Tibial nerve (tissue), 4 donors: ENCODE measurements at regions not wholly inside any gene's neighbourhood (a gene's known extent, or its start where the extent isn't known, plus 50 kb on each side); places are given as distances from the start of the nearest gene placed in this dataset.

Source experiments
- DNase-seq, 2 donors: peaks; one replicate each; pipeline ENCODE4 v3.0.0-alpha.2; 2019; ENCODE audit warnings: low spot score in 2 of 2
- H3K27ac ChIP-seq, 4 donors: fragments of 200-600 bp; sonication (generic) in 3 of 4; one replicate each; pipeline ENCODE4 v1.5.1; 2017 to 2019; ENCODE audit warnings: mild to moderate bottlenecking in 1 of 4
- H3K27me3 ChIP-seq, 2 donors: fragments of 200-600 bp; sonication (generic) in 1 of 2; one replicate each; pipeline versions ENCODE4 v1.5.1 to v1.6.0; 2017 to 2019
- H3K36me3 ChIP-seq, 3 donors: fragments of 200-600 bp; sonication (generic); one replicate each; pipeline ENCODE4 v1.5.1; 2018 to 2019
- H3K4me1 ChIP-seq, 4 donors: fragments of 200-600 bp; sonication (generic) in 3 of 4; one replicate each; pipeline ENCODE4 v1.5.1; 2017 to 2019
- H3K4me3 ChIP-seq, 4 donors: fragments of 200-600 bp; sonication (generic) in 3 of 4; one replicate each; pipeline ENCODE4 v1.5.1; 2017 to 2019; ENCODE audit warnings: mild to moderate bottlenecking in 1 of 4, moderate library complexity in 1 of 4
- H3K9me3 ChIP-seq, 4 donors: fragments of 200-600 bp; sonication (generic) in 3 of 4; one replicate each; pipeline ENCODE4 v1.5.1; 2017 to 2019
- EP300 ChIP-seq, 2 donors: sonication (generic); formaldehyde crosslinking; IDR thresholded peaks; one replicate each; pipeline ENCODE4 v1.6.1; 2017; ENCODE audit warnings: antibody characterized with exemption in 2 of 2, mild to moderate bottlenecking in 1 of 2
- POLR2A ChIP-seq, 2 donors: fragments of 450-650 bp; IDR thresholded peaks; one replicate each; pipeline ENCODE4 v1.6.1; 2017; ENCODE audit warnings: antibody characterized with exemption in 2 of 2, mild to moderate bottlenecking in 2 of 2, moderate library complexity in 2 of 2
- WGBS, 2 donors: methylation state at CpG; one replicate each; pipeline ENCODE4 v1.1.5; 2018; 5-methylcytosine and 5-hydroxymethylcytosine counted together
- TF ChIP-seq, protein P1 (sequence below), 5 experiments: fragments of 200-600 bp in 3 of 5; fragments of 450-650 bp in 2 of 5; sonication (generic) in 3 of 5; IDR thresholded peaks; one replicate each; pipeline ENCODE4 v1.5.1; 2016 to 2019; ENCODE audit warnings: antibody characterized with exemption in 5 of 5, mild to moderate bottlenecking in 3 of 5, moderate library complexity in 2 of 5

DNA sequence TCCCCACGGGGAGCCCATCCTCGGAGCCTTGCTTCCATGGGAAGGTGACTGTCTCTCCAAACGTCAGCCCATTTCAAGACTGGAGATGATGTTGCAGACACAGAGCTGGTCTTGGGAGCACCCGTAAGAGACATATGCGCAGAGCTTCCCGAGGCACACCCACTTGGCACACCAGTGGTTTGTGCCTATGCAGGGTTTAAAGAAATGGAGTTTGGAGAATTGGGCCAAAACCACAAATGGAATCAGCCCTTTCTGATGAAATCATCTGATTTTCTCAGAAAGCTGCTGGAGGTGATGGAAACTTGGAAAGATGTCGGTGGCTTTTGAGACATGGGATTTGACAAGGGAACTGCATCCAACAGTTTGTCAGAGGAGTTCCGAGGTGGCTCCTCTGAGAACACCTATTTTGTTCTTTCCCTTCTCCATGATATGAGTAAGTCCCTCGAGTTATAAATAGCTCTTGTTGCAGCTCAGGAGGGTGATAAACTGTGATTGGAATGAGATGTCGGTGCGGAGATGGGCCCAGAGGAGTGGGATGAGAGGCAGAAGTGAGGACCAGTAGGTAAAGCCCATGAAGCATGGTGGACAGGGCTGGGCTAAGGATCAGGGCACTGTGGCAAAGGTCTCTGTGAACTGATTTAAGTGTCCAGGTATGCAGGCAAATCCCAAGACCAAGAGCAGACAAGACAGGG, 225.7 kb downstream of the ACKR3 start:
- H3K9me3 ChIP-seq, result no peaks in the 10 kb centered on the region
- H3K27ac ChIP-seq, result no peak overlapping the region
- 88 to 93% methylated on average over 11 of the region's 11 CpGs for WGBS, 2 donors
- H3K4me1 ChIP-seq, result peaks cover 0 to 15% (median 0%) of the 10 kb centered on the region in 4 donors
- no peaks in the 10 kb centered on the region for H3K27me3 ChIP-seq
- H3K36me3 ChIP-seq, result no peaks in the 10 kb centered on the region
- TF ChIP-seq EP300 (IDR thresholded peaks at IDR 0.05) (peak in 1 of 2 donors; percentile 30), POLR2A (IDR thresholded peaks at IDR 0.05) (no peak)
- no peak overlapping the region for H3K4me3 ChIP-seq
- no peak for DNase-seq

DNA sequence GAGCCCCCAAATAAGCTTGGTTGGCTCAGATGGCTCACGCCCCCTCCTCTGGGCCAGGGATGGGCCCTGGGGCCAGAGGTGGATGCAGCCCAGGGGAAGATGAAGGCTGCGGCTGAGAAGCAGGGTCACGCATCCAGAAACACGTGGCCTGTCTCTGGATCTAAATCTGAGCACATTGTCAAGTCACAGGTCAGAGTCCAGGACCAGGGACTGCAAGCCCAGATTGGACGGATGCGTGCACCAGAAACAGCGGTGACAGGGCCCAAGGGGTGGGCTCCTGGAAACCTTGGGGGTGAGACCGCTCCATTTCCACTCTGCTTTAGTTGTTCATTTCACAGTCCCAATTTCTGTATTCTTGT, 226.2 kb downstream of the ACKR3 start:
- WGBS, 2 donors, result 94 to 99% methylated on average over 8 of the region's 8 CpGs
- H3K4me3 ChIP-seq, result no peak overlapping the region
- H3K4me1 ChIP-seq, result peaks cover 0 to 13% (median 0%) of the 10 kb centered on the region in 4 donors
- H3K9me3 ChIP-seq, result no peaks in the 10 kb centered on the region
- DNase-seq, result no peak
- H3K36me3 ChIP-seq, result no peaks in the 10 kb centered on the region
- H3K27me3 ChIP-seq, result no peaks in the 10 kb centered on the region
- H3K27ac ChIP-seq, result no peak overlapping the region
- TF ChIP-seq, protein P1, sequence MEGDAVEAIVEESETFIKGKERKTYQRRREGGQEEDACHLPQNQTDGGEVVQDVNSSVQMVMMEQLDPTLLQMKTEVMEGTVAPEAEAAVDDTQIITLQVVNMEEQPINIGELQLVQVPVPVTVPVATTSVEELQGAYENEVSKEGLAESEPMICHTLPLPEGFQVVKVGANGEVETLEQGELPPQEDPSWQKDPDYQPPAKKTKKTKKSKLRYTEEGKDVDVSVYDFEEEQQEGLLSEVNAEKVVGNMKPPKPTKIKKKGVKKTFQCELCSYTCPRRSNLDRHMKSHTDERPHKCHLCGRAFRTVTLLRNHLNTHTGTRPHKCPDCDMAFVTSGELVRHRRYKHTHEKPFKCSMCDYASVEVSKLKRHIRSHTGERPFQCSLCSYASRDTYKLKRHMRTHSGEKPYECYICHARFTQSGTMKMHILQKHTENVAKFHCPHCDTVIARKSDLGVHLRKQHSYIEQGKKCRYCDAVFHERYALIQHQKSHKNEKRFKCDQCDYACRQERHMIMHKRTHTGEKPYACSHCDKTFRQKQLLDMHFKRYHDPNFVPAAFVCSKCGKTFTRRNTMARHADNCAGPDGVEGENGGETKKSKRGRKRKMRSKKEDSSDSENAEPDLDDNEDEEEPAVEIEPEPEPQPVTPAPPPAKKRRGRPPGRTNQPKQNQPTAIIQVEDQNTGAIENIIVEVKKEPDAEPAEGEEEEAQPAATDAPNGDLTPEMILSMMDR (IDR thresholded peaks at IDR 0.05), result no peak
- TF ChIP-seq POLR2A (IDR thresholded peaks at IDR 0.05) (no peak), EP300 (IDR thresholded peaks at IDR 0.05) (no peak)

DNA sequence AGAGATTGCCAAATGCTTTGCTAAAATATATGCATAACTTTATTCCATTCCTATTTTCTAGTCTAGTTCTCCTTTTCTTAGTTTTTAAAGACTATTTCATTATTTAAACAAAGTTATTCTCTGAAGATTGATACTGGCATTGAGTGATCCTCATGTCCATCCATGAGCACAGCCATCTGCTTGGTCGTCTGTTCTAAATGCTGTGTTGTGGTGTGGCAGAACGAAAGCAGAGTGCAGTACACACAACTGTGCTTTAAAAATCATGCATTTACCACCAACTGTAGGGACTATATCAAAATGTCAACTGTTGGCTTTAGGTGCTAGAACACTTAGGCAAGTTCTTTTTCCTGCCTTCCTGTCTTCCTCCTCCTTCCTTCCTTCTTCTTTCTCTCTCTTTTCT, 226.6 kb downstream of the ACKR3 start:
- no peak for DNase-seq
- Histone ChIP-seq H3K27ac (no peak overlapping the region), H3K27me3 (no peaks in the 10 kb centered on the region), H3K9me3 (no peaks in the 10 kb centered on the region), H3K36me3 (no peaks in the 10 kb centered on the region), H3K4me3 (no peak overlapping the region), H3K4me1 (peaks cover 0 to 11% (median 0%) of the 10 kb centered on the region in 4 donors)
- WGBS, 2 donors, result 91 to 94% methylated on average over 2 of the region's 2 CpGs
- TF ChIP-seq, protein P1 (IDR thresholded peaks at IDR 0.05), result no peak
- TF ChIP-seq EP300 (IDR thresholded peaks at IDR 0.05) (no peak), POLR2A (IDR thresholded peaks at IDR 0.05) (no peak)

DNA sequence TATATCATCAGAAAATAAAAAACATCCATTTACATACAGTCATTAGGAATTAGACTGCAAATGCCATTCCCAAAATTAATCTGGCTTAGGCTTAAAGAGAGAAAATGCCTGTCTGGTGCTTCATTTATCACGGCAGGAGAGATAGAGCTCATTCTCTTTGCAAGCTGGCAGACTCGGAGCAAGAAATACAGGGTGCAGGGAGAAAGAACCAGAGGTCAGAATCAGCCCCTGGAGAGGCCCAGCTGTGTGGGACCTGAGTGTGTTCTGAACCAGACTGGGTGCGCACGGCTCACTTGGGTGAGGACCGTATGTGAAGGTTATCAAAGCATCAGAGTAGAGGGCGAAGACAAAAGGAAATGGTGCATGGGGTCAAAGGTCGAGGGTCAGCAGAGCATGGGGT, 227.8 kb downstream of the ACKR3 start:
- Histone ChIP-seq H3K36me3 (no peaks in the 10 kb centered on the region), H3K27ac (no peak overlapping the region), H3K27me3 (no peaks in the 10 kb centered on the region), H3K9me3 (no peaks in the 10 kb centered on the region), H3K4me1 (peaks cover 0 to 11% (median 0%) of the 10 kb centered on the region in 4 donors), H3K4me3 (no peak overlapping the region)
- TF ChIP-seq, protein P1 (IDR thresholded peaks at IDR 0.05), result no peak
- no peak for TF ChIP-seq POLR2A (IDR thresholded peaks at IDR 0.05)
- TF ChIP-seq EP300 (IDR thresholded peaks at IDR 0.05), result no peak
- DNase-seq, result no peak
- WGBS, 2 donors, result 74 to 75% methylated on average over 7 of the region's 7 CpGs

DNA sequence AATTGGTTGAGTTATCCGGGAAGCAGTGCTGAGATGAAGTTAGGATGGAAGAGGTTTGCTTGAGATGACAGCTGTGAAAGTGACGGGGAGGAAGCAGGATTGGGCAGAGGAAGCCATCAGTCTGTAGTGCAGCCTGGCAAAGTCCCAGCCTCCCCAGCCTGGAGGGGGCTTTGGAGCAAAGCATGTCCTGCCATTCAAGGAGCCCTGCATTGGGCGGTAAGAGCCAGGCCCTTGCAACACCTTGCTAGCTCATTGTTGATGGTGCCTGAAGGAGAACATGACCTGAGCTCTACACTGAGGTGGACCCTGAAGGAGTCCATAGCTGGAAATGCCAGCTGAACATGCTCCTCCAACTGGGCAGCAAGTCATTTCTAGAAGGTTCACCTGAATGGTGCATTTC, 228.9 kb downstream of the ACKR3 start:
- no peak overlapping the region for H3K4me3 ChIP-seq
- H3K27ac ChIP-seq, result no peak overlapping the region
- 93 to 96% methylated on average over 3 of the region's 3 CpGs for WGBS, 2 donors
- no peak for DNase-seq
- no peaks in the 10 kb centered on the region for H3K36me3 ChIP-seq
- peaks cover 0 to 10% (median 0%) of the 10 kb centered on the region in 4 donors for H3K4me1 ChIP-seq
- TF ChIP-seq, protein P1 (IDR thresholded peaks at IDR 0.05), result no peak
- TF ChIP-seq EP300 (IDR thresholded peaks at IDR 0.05) (no peak), POLR2A (IDR thresholded peaks at IDR 0.05) (no peak)
- H3K9me3 ChIP-seq, result no peaks in the 10 kb centered on the region
- no peaks in the 10 kb centered on the region for H3K27me3 ChIP-seq
